ENCODE measurements at regions not wholly inside any gene's neighbourhood (a gene's known extent, or its start where the extent isn't known, plus 50 kb on each side); places are given as distances from the start of the nearest gene placed in this dataset.

- DNase-seq (ENCODE audit: low spot score in 2 of 2) (no peak), ATAC-seq (no peak)
- Mint-ChIP-seq H3K9me3 (no peaks in the 10 kb centered on the region), H3K27ac (no peak overlapping the region), H3K36me3 (no peaks in the 10 kb centered on the region)
Measured at GRCh38 chr13:73245246-73245645, 186.4 kb downstream of the KLF5 start.

GRCh38 chr13:73244467-73244866 is 185.7 kb downstream of the KLF5 start:
- Mint-ChIP-seq H3K9me3 (no peaks in the 10 kb centered on the region), H3K36me3 (no peaks in the 10 kb centered on the region), H3K27ac (no peak overlapping the region)
- DNase-seq (ENCODE audit: low spot score in 2 of 2) (no peak), ATAC-seq (no peak)

GRCh38 chr13:73242515-73243015 is 183.8 kb downstream of the KLF5 start:
- ATAC-seq (no peak), DNase-seq (ENCODE audit: low spot score in 2 of 2) (no peak)
- Mint-ChIP-seq H3K9me3 (no peaks in the 10 kb centered on the region), H3K27ac (no peak overlapping the region), H3K36me3 (no peaks in the 10 kb centered on the region)

GRCh38 chr13:73240193-73240592 is 181.4 kb downstream of the KLF5 start:
- H3K27ac Mint-ChIP-seq, result no peak overlapping the region
- H3K9me3 Mint-ChIP-seq, result no peaks in the 10 kb centered on the region
- no peak for DNase-seq (ENCODE audit: low spot score in 2 of 2)
- ATAC-seq, result no peak
- no peaks in the 10 kb centered on the region for H3K36me3 Mint-ChIP-seq

GRCh38 chr13:73235385-73235784 is 176.6 kb downstream of the KLF5 start:
- ATAC-seq (no peak), DNase-seq (ENCODE audit: low spot score in 2 of 2) (no peak)
- no peaks in the 10 kb centered on the region for H3K9me3 Mint-ChIP-seq
- H3K27ac Mint-ChIP-seq, result no peak overlapping the region
- no peaks in the 10 kb centered on the region for H3K36me3 Mint-ChIP-seq

- Mint-ChIP-seq H3K27ac (no peak overlapping the region), H3K36me3 (no peaks in the 10 kb centered on the region), H3K9me3 (peaks cover 0 to 5% of the 10 kb centered on the region in 2 donors)
- ATAC-seq (no peak), DNase-seq (ENCODE audit: low spot score in 2 of 2) (no peak)
Measured at GRCh38 chr13:73231471-73231870, 172.7 kb downstream of the KLF5 start.

- H3K36me3 Mint-ChIP-seq, result no peaks in the 10 kb centered on the region
- H3K9me3 Mint-ChIP-seq, result peaks cover 0 to 5% of the 10 kb centered on the region in 2 donors
- no peak overlapping the region for H3K27ac Mint-ChIP-seq
- ATAC-seq (peak; percentile 46 to 67), DNase-seq (ENCODE audit: low spot score in 2 of 2) (no peak)
Measured at GRCh38 chr13:73230716-73231115, 171.9 kb downstream of the KLF5 start.

GRCh38 chr13:73228546-73228945 is 169.7 kb downstream of the KLF5 start:
- no peak overlapping the region for H3K27ac Mint-ChIP-seq
- no peak for DNase-seq (ENCODE audit: low spot score in 2 of 2)
- peak; percentile 57 to 65 for ATAC-seq
- peaks cover 0 to 5% of the 10 kb centered on the region in 2 donors for H3K9me3 Mint-ChIP-seq
- H3K36me3 Mint-ChIP-seq, result no peaks in the 10 kb centered on the region

- H3K9me3 Mint-ChIP-seq, result peaks cover 0 to 5% of the 10 kb centered on the region in 2 donors
- ATAC-seq (no peak), DNase-seq (ENCODE audit: low spot score in 2 of 2) (no peak)
- no peaks in the 10 kb centered on the region for H3K36me3 Mint-ChIP-seq
- no peak overlapping the region for H3K27ac Mint-ChIP-seq
Measured at GRCh38 chr13:73225990-73226389, 167.2 kb downstream of the KLF5 start.

- peak; percentile 80 for ATAC-seq
- Mint-ChIP-seq H3K36me3 (no peaks in the 10 kb centered on the region), H3K9me3 (peaks cover 0 to 5% of the 10 kb centered on the region in 2 donors), H3K27ac (peak overlapping the region in 1 of 2 donors; percentile 19)
- DNase-seq (ENCODE audit: low spot score in 2 of 2), result peak in 1 of 2 donors; percentile 11
Measured at GRCh38 chr13:73224703-73225102, 165.9 kb downstream of the KLF5 start.

- H3K27ac Mint-ChIP-seq, result no peak overlapping the region
- peak in 1 of 2 donors; percentile 38 for DNase-seq (ENCODE audit: low spot score in 2 of 2)
- H3K36me3 Mint-ChIP-seq, result no peaks in the 10 kb centered on the region
Measured at GRCh38 chr13:73223372-73223781, 164.6 kb downstream of the KLF5 start.

GRCh38 chr13:73222627-73223305 is 164.0 kb downstream of the KLF5 start:
- peaks cover 0 to 5% of the 10 kb centered on the region in 2 donors for H3K9me3 Mint-ChIP-seq
- no peaks in the 10 kb centered on the region for H3K36me3 Mint-ChIP-seq
- no peak for DNase-seq (ENCODE audit: low spot score in 2 of 2)
- ATAC-seq, result no peak
- H3K27ac Mint-ChIP-seq, result no peak overlapping the region

More at GRCh38 chr13:73223372-73223781, 164.6 kb downstream of the KLF5 start:
- H3K9me3 Mint-ChIP-seq, result peaks cover 0 to 5% of the 10 kb centered on the region in 2 donors
- ATAC-seq, result peak; percentile 63 to 77

- DNase-seq (ENCODE audit: low spot score in 2 of 2), result no peak
- no peak for ATAC-seq
- H3K27ac Mint-ChIP-seq, result no peak overlapping the region
- H3K36me3 Mint-ChIP-seq, result no peaks in the 10 kb centered on the region
- no peaks in the 10 kb centered on the region for H3K9me3 Mint-ChIP-seq
Measured at GRCh38 chr13:73220966-73221720, 162.3 kb downstream of the KLF5 start.

- ATAC-seq (no peak), DNase-seq (ENCODE audit: low spot score in 2 of 2) (no peak)
- Mint-ChIP-seq H3K36me3 (no peaks in the 10 kb centered on the region), H3K9me3 (peaks cover 0 to 6% of the 10 kb centered on the region in 2 donors), H3K27ac (no peak overlapping the region)
Measured at GRCh38 chr13:73218181-73218580, 159.4 kb downstream of the KLF5 start.

GRCh38 chr13:73216381-73216831 is 157.6 kb downstream of the KLF5 start:
- Mint-ChIP-seq H3K36me3 (no peaks in the 10 kb centered on the region), H3K9me3 (peaks cover 0 to 6% of the 10 kb centered on the region in 2 donors), H3K27ac (no peak overlapping the region)
- ATAC-seq (no peak), DNase-seq (ENCODE audit: low spot score in 2 of 2) (no peak)

GRCh38 chr13:73215823-73216222 is 157.0 kb downstream of the KLF5 start:
- no peak for DNase-seq (ENCODE audit: low spot score in 2 of 2)
- H3K36me3 Mint-ChIP-seq, result no peaks in the 10 kb centered on the region
- no peak for ATAC-seq
- no peak overlapping the region for H3K27ac Mint-ChIP-seq
- peaks cover 0 to 6% of the 10 kb centered on the region in 2 donors for H3K9me3 Mint-ChIP-seq

- peaks cover 0 to 6% of the 10 kb centered on the region in 2 donors for H3K9me3 Mint-ChIP-seq
- ATAC-seq, result no peak
- no peak overlapping the region for H3K27ac Mint-ChIP-seq
- no peaks in the 10 kb centered on the region for H3K36me3 Mint-ChIP-seq
- DNase-seq (ENCODE audit: low spot score in 2 of 2), result no peak
Measured at GRCh38 chr13:73212482-73212881, 153.7 kb downstream of the KLF5 start.

Data from activated naive CD4-positive, alpha-beta T cell treated with anti-CD3 and anti-CD28 coated beads, Interleukin-2, amount 50 U/mL, for 72 hours (primary cell).